HG02840 (cell line): ENCODE measurements at regions not wholly inside any gene's neighbourhood (a gene's known extent, or its start where the extent isn't known, plus 50 kb on each side); places are given as distances from the start of the nearest gene placed in this dataset.

Source experiments
- ATAC-seq: cut with Tn5 transposase; IDR thresholded peaks from one replicate; pipeline ENCODE4 v1.9.1; 2021; ENCODE audit warnings: mild to moderate bottlenecking, moderate library complexity, moderate number of reproducible peaks; ENCODE audit not compliant: unreplicated experiment, low FRiP score

DNA sequence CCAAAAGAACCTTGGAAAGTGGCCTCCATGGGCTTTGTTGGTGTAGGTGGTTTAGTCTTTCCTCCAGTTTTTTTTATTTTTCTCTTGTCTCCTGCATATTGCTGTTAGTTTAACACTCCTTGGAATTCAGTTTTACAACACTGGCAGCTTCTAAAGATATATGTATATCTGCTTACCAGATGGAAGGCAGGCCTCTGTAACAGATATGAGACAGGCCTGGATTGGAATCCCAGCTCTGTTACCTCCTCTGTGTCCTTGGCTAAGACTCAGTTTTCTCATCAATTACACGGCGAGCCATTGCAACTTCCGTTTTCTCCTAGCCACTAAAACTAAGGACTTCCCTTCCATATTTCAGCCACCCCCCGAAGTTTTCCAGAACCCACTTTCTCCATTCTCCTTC is 133.4 kb upstream of the SMAD1 start:
- ATAC-seq, result no peak

GRCh38 chr4:145347684-145348083 is 134.0 kb upstream of the SMAD1 start:
- no peak for ATAC-seq

DNA sequence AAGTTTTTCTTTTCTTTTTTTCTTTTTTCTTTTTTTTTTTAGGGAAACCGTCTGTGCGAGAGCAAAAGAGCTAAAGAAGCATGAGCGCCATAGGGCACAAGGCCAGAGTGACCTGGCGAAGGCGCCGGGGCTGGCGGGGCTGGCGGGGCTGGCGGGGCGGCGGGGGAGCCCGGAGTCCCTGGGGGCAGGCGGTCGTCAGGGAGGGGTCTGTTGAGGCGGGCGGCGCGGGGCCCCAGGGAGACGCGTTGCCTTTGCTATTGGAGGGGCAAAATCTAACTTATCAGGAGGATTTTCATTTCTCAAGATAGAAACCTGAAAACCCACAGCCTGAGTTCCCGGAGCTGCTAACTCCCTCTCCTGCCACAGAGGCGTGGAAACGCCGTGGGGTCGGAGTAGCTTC is 135.6 kb upstream of the SMAD1 start:
- ATAC-seq, result no peak

DNA sequence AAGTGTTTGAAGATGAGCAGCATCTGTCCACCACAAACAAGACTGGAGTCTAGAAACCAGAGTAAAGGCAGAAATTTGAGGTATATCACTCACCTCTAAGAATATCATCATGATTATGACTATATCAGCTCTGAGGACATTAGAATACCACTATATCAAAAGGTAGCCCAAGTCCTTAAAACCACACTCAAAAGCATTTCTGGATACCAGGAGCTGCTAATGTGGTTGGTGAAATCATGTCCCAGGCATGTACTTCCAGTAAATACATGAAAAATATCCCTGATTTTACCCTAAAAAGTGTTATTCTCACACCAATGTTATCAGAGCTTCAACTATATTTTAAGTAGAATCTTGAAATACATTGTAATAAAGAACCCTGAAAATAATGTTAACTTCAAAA is 136.3 kb upstream of the SMAD1 start:
- ATAC-seq, result no peak

DNA sequence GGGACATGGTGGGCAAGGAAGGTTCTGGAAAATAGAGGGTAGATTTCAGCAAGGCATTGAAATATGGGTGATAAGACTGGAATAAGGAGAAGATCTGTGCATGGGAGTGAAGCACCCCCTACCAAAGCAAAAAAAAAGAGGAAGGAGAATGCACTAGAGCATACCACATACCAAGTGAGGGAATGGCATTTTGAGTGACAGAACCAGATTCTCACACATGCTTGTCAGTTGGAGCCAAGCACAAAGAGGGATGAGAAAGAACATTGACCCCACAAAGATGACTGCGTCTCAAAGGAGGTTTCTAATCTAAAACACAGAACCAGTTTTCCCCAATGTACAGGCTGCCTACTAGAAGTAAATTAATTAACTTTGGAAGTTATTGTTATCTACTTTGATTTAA is 140.3 kb upstream of the SMAD1 start:
- no peak for ATAC-seq

- ATAC-seq, result no peak
Observed at GRCh38 chr4:145340071-145340675, 141.5 kb upstream of the SMAD1 start.

GRCh38 chr4:145339075-145339725 is 142.5 kb upstream of the SMAD1 start:
- no peak for ATAC-seq

DNA sequence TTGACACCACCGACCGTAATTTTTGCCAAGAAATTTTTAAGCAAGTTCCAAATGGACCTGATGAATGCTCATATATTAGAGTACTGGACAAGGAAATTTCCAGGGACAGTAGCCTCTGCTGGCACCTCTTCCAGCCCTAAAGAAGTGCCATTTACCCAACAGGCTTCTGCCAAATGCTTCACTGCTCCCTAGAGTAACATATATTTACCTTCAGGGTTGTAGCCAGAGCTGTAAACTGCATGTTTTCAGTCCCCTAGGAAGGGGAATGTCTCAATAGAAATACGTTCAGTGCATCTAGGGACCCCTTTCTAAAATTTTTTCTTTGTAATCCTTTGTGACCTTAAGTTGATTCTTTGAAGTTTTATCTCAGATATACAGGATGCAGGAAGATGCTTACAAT is 143.1 kb upstream of the SMAD1 start:
- ATAC-seq, result no peak

- ATAC-seq, result no peak
Observed at GRCh38 chr4:145337391-145337790, 144.3 kb upstream of the SMAD1 start.

DNA sequence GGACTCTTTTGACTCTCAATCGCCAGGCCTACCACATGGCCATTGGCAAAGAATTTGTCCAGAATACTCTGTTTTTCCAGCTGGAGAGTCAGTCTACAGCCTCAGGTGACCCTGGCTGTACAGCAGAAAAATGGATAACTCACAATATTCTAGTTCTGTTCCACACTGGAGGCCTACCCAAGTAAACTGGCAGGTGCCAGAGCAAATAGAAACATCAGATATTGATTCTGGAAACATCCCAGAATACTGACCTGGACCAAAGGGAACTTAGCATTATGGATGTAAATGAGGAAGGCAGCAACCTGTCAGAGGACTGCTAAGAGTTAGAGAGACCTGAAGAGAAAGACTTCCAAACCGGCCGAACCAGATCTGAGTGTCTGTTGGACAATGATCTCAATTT is 147.9 kb upstream of the SMAD1 start:
- ATAC-seq, result no peak

GRCh38 chr4:145326491-145326890 is 146.1 kb upstream of the OTUD4 start:
- no peak for ATAC-seq

- ATAC-seq, result no peak
Observed at GRCh38 chr4:145324161-145324560, 143.8 kb upstream of the OTUD4 start.

DNA sequence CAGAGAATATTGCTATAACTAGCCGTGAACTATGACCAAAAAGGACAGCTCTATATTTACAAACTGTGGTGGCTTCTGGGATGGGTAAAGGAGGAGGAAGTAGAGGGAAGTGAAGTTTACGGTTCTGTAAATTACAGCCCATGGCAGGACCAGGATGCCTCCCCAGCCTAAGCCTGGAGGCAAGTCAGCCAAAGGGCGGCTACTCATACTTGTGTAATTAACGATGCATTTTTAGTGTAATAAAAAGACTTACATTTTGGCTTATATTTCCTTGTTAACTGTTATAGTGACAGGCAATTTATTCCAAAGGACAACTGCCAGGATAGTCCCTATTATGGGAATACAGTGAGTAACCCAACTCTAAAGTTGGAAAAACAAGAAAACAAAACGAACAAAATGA is 139.9 kb upstream of the OTUD4 start:
- no peak for ATAC-seq

DNA sequence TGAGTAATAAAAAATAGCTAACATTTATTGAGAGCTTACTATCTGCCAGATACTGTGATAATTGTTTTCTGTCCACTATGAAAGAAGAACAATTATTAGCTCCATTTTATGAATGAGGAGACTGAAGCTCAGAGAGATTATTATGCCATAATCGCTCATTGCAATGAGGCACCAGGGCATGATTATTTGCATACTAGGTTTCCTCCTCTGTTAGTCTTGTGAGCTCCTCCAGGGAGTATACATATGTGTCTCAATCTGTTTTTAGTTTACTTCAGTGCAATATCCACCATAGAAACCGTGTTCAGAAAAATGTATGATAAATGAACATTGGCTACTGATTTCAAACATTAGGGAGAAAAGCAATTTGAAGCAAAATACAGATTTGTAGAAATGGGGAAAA is 139.4 kb upstream of the OTUD4 start:
- no peak for ATAC-seq

DNA sequence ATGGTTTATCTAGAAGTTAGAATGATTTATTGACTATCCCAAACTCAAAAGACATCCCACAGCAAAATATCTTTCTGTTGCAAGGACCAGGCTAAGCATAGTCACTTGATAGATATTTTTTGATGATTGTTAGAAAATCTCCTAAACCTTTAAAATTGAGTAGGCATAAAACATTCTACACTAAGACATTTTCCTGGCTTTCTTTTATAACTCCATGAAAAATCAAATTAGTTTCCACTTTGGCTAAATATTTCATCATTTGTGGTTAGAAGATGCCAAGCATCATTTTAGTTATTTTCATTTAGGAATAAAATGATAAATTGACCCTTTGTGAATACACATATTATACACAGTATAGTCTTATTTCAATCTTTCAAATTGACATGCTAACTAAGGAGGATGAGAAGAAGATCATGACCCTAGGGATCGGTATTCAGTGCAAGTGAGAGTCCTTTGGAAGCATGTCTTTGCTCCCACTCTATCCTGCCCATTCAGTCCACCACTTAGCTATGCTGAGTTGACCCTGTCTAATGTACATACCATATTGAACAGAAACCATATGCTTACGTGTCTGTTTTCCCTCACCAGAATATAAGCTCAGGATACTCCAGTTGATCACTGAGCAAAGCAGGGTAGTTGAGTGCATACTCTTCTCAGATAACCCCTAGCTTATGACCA is 136.6 kb upstream of the OTUD4 start:
- ATAC-seq, result no peak

- ATAC-seq, result no peak
Observed at GRCh38 chr4:145315811-145316225, 135.4 kb upstream of the OTUD4 start.

- ATAC-seq, result no peak
Observed at GRCh38 chr4:145308598-145308997, 128.2 kb upstream of the OTUD4 start.

DNA sequence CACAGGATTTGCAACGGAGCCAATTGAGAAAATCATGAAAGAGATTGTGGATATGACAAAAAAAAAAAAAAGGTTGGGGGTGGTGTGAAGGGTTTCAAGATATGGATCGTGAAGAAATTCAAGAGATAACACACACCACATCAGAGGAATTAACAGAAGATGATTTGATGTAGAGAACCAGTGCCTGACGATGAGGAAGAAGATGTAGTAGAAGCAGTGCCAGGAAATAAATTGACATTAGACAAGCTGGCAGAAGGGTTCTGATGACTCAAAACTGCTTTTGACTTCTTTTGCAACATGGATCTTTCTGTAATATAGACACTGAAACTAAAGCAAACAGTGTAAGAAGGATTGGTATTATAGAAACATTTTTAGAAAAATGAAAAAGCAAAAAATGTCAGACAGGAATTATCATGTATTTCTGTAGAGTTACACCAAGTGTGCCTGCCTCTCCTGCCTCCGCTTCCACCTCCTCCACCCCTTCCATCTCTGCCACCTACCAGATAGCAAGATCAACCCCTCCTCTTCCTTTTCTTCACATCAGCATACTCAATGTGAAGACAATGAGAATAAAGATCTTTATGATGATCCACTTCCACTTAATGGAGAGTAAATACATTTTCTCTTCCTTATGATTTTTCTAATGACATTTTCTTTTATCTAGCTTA is 127.5 kb upstream of the OTUD4 start:
- no peak for ATAC-seq

DNA sequence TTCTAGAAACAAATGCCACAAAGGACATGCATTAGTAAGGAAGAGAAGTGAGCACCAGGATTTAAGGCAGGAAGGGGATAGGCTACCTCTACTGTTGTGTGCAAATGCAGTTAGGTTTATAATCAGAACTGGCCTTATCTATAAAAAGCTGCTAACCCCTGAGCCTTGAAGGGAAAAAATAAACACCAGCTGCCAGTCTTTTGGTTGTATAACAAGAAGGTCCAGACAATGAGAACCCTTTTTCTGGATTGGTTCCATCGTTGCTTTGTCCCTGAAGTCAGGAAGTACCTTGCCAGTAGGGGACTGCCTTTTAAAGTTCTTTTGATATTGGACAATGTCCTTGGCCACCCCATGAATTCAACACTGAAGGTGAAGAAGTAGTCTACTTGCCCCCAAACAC is 126.7 kb upstream of the OTUD4 start:
- no peak for ATAC-seq

DNA sequence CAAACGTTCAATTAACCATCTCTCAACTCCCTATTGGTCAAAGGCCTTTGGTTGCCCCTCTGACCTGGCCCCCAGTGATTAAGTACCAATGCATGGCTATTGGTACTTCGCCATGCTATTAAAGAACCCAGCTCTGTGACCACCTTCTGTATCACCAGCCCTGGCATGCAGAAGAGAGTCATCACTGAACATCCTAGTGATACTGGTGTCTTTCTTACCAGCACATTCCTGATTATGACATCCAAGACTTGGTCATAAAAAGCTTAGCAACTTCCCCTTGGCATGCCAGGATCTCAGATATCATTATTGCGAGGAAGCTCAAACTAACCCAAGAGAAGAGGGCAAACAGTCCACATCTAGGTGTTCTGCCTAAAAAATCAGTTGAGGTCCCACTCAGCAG is 122.3 kb upstream of the OTUD4 start:
- no peak for ATAC-seq

DNA sequence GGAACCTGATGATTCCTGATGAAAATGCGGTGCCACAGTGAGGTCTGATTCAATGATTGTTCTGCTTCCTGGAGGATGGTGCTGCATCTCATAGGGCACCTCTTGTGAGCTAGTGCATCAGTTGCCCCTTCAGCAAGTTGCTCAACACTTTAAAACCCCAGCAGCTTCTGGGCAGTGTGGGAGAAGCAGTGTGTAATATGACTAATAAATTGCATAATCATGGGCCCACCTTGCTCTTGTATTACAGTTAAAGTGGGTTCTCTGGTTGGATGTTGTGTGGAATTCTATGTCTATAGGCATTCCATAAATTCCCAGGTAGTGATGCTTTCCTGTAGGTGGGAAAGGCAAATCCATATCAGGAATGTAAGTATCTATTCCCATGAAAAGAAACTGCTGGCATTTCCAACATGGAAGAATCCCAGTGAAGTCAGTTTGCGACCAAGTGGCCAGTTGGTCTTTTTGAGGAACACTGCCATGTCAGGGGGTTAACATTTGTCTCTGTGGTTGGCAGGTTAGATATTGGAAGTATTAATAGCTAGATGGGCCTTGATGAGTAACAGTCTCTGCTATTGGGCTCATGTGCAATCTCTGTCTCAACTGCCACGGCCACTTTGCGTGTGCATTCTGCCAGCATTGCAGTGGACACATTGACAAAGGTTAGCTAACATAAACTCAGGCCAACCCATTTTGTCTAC is 121.1 kb upstream of the OTUD4 start:
- no peak for ATAC-seq
